ENCODE measurements at regions not wholly inside any gene's neighbourhood (a gene's known extent, or its start where the extent isn't known, plus 50 kb on each side); places are given as distances from the start of the nearest gene placed in this dataset.
A peak's percentile ranks its signal among the peaks of the same experiment; 100 is the strongest.
"Not testable (repeated sequence)": the region's sequence is repeated elsewhere in the genome, so short reads cannot be mapped to it uniquely, and the experiment has no call there.

DNA sequence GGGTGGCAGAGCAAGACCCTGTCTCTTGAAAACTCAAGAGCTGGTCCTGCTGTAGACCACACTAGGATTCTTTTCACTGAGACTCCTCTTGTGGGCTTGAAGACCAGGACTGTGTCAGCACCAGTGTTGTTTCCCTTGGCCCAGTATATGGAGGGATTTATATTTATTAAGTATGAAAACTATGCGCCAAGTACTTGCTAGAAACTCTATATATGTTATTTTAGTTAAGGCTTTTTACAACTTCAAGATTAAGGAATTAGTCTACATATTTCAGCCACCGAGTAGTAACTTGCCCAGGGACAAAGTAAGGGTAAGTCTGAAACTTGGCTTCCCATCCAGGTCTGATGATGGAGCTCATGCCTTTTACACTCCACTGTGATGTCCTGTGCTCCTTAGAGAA is 488.4 kb downstream of the PCNX1 start:
- DNase-seq (ENCODE audit: low read depth in 2 of 2) = no peak

DNA sequence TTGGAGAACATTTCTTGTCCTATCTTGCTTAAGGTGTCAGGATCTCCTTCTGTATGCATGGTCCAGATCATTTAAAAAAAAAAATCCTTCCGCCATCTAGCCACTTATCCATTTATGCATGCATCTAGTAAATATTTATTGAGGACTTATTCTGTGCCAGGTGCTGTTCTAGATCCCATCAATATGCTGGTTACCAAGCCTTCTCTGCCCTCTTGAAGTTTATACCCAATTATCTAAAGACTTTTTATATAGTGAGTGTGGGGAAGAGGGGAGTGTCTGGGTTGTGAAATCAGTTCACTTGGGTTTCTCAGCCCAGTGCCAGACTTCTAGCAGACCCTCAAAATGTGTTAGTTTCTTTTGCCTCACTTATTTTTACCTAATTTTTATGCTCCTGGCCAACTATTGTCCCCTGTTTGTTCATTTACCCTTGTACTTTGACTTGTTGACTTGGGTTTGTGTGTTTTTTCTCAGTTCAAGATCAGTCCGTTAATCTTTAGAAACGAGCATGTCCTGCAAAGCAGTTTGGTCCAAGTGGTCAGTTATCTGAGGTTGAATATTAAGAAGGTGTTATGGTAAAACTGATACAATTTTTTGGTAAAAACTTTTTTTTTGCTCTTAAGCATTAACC is 488.9 kb downstream of the PCNX1 start:
- no peak for DNase-seq (ENCODE audit: low read depth in 2 of 2)

DNA sequence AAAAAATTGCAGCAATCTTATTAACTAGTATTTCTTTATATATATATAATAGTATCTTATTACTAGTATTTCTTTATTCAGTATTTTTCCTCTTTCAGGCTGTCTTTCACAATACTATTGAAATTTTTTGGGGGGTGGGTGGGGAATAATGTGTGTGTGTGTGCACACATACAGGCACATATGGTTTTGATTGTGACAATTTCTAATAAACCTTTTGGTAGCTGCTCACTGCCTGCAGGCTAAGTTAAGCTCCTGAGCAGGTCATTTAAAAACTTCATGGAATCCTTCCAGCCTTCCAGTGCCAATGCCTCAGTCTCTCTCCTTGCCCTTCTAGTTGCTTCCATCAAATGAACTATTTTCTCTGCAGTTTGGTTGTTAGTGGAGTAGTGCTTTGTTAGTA is 490.1 kb downstream of the PCNX1 start:
- no peak for DNase-seq (ENCODE audit: low read depth in 2 of 2)

DNA sequence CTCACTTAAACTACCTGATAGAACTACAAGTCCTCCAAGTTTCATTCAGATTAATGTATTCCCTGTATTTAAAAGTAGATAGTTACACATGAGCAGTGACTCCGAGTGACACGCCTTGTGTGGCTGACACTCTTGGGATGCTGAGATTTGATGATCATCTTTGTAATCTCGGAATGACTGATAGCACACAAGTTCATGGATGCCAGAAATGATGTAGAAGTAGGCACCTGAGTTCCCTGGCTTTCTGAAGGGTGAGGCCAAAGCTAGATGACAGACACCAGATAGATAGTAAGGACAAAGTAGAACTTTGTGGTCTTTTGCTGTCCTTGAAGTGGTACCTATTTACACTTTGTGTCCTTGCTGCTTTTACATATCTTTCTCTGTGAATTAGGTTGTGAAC is 491.2 kb downstream of the PCNX1 start:
- no peak for DNase-seq (ENCODE audit: low read depth in 2 of 2)

DNA sequence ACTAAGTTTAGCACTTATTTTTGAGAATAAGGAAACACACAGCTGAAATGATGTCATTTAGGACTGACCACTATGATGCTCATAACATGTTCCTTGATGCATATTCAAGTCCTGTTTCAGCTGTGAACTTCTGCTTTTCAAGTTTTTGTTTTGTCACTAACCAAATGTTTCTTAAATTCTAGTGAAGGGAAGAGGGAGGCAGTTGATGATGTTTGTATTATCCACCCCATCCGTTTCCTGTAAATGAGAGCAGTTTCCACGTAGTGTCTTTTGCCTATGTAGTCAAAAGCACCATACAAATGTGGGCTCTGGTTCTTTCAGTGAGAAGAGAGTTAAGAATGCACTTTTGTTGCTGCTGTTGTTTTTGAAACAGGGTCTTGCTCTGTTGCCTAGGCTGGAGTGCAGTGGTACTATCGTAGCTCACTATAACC is 491.8 kb downstream of the PCNX1 start:
- no peak for DNase-seq (ENCODE audit: low read depth in 2 of 2)

DNA sequence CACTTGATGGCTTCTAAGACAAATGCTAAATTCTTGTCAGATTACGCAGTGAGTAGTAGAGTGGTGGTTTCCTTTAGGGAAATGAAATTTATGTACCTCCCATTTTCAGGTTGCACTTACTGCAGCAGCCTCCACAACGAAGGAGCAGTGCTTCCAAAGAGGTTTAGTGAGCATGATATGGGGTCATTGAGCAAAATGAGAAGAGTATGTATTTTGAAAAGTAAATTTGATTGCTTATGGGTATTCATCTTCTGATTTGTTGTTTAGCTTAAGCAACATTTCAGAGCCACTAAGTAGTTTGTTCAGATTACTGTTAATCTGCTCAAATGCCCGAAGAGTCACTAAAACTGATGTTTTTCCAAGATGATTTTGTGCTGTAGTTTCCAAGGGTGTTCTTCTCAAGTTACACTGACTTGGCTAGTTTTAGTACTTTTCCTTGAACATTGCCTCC is 493.6 kb downstream of the PCNX1 start:
- DNase-seq (ENCODE audit: low read depth in 2 of 2) = no peak

DNA sequence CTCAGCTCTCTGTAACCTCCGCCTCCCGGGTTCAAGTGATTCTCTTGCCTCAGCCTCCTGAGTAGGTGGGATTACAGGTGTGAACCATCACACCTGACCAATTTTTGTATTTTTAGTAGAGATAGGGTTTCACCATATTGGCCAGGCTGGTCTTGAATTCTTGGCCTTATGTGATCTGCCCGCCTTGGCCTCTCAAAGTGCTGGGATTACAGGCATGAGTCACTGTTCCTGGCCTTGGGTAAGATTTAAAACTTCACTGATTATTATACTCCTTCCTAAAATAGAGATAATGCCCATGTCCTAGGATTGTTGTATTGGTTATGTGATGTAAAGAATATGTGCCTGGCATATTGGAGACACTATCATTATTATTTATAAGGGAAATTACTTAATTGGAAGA is 495.2 kb downstream of the PCNX1 start:
- DNase-seq (ENCODE audit: low read depth in 2 of 2) = not testable (repeated sequence)

DNA sequence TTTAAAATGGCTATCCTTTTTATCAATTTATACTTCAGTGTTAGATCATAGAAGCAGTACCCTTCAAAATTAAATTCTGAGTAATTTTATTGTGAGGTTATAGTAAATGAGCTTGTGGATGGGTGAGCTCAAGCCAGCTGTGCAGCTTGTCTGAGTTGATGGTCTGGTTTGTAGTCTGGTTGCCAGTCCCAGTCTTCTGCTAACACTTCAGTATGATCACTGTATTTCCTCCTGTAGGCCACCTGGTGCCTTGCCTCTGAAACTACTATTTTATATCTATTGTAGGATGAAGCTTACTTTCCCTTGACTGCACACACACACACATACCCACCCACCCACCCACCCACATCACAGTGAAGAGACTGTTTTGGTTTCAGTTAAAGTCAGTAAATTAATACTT is 496.4 kb downstream of the PCNX1 start:
- peak in 1 of 2 donors; percentile 5 for DNase-seq (ENCODE audit: low read depth in 2 of 2)

DNA sequence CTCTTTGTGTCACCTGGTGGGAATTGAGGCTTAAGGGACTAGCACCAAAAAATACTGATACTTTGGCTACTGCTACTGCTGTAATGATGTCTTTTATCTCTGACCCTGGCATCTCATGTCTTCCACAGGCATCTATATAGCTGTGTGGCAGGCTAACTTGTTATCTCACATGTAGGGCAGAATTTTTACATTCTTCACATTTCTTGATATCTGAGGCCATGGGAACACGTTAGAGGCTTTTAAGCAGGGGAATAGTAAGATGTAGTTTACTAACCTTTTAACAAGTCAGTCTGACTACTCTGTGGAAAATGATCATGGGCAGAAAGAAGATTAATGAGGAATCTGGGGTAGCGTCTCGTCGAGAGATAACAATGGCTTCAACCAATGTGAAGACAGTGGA is 498.4 kb downstream of the PCNX1 start:
- DNase-seq (ENCODE audit: low read depth in 2 of 2) = no peak

DNA sequence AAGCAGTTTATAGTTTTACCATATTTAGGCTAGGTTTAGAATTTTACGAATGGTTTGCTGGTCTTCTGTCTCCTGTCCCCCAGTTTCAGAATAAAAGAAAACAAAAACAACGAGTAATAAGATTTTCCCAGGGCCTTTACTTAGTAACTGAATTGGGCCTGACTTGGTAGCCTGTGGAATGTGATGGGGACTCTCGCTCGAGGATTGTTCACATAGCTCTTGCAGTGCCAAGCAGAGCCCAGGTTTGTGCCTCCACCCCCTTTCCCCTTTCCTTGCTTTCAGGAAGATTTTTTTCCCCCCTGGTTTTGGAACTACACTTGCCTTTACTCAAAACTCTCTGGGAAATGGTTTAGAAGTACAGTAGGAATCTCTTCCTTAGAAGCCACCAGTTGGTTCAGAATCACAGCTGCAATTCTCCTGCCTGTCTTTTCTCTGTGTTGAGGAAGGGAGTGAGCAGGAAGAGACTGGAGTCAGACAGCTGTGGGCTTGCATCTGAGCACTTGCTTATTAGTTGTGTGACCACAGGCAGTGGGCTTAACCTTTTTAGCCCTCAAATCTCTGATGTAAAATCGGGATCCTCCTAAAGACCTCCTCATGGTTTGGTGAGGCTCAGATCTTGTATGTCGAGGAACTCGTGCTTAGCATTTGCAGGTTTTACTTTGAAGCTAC is 501.2 kb downstream of the PCNX1 start:
- no peak for DNase-seq (ENCODE audit: low read depth in 2 of 2)

DNA sequence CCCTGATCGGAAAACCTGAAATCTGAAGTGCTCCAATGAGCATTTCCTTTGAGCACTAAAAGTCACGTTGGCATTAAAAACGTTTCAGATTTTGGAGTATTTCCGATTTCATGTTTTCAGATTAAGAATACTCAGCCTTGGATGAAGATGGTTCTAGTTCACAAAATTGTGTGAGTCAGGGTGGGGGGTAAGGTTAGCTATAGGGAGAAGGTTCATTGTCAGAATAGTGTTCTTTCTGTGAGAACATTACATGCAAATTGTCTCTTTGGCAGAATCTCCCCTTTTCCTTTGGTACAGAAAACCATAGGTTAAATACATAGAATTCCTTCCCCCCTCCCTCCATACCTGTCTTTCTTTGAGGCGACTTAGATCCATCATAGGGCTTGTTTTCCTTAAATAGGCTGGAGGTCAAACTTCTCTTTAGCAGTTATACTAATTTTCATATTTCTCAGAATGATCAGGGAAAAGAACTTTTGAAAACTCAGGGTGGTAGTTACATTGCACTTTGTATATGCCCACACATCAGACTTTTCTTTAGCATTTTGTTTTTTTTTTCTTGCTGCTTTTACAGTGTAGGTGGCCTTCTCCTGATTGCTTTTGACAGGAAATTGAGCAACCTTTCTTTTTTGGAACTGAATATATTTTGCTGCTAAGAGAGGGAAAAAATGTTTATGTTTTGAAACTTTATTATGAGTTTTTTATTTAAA is 503.5 kb downstream of the PCNX1 start:
- DNase-seq (ENCODE audit: low read depth in 2 of 2) = no peak

DNA sequence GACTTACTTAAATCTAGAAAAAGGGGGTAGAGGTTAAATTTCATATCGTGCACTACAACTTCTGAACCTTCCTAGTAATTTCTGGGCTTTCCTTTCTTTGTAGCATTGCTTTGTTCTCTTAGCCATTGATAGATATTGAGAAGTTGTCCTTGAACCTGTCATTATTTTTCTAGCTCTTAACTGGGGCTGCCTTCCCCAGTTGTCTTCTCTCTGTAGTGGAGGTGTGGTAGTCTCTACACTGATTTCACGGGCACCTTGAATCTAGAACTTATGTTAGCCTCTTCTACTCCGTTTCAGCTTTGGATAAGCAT is 504.0 kb downstream of the PCNX1 start:
- no peak for DNase-seq (ENCODE audit: low read depth in 2 of 2)

DNA sequence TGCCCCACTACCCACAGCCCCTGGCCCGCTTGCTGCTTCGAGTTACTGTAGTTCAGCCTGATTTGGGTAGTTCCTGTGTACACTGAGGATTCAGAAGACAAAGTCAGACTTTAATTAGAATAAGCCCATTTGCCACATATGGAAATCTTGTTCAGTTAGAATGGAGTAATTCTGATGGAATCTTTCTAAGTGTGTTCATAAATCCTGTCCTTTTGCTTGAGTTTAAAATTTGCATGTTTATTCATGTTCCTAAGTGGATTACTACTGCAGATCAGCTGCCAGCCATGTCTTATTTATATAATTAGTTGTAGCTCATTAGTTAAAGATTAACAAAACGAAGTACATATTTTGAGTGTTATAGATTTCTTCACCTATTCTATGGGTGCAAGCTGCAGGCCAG is 504.5 kb downstream of the PCNX1 start:
- DNase-seq (ENCODE audit: low read depth in 2 of 2) = no peak

DNA sequence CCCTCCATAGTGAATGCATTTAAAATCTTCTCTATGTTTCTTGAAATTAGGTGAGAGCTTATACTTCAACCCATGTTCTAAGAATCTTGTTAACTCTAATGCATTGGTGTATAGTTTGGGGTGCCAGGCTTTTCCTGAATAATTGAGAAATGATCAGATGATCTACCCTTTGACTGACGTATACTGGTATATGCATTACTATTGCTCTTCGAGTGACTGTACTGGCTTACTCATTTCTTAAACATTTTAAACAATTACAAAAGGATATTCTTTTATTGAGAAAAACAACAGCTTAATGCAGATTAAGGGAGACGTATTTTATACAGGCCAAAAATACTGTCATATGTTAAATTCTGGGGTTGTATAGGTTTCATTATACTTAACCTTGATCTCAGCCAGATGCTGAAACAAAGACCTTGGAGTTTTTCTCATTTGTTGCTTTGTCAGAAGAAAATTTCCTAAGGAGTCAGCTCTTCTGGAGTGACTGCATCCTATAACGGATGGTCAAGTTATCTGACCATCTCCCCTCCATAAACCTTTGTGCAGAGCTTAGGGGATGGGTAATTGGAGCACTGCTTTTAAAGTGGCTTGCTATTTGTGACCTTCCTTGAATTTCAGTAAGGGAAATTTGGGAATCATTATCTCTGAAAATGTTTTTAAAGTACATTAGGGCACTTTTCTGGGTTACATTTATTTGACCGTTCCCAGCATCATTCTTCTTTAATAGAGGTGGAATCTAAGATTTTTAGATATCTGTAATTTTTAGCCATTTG is 507.6 kb downstream of the PCNX1 start:
- no peak for DNase-seq (ENCODE audit: low read depth in 2 of 2)

DNA sequence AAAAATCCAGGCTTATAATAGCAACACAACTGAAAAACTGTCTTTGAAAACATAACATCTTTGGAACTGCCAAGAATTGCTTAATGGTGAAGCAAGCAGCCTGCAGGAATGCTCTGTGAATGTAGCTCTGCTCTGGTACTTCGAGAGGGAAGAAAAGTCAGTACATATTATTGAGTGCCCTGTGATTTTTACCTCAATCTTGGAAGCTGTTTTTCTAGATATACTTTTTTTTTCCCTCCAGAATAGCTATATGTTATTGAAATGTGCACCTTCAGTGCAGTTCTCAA is 508.1 kb downstream of the PCNX1 start:
- DNase-seq (ENCODE audit: low read depth in 2 of 2) = no peak

DNA sequence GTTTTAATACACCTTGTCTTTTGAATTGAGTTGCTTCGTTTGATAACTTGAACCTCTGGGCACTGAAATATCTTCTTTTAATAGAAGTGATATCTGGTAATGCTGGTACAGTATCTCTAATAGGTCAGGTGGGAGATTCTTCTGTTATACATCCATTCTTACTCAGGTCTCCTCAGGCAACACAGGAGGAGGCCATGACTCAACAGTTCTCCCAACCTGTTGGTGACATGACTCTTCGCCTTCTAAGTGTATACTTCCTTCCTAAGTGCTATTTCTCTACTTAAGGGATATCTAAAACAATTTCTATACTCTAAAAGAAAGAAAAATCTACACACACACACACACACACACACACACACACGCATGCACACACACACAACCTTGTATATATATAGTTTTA is 509.1 kb downstream of the PCNX1 start:
- DNase-seq (ENCODE audit: low read depth in 2 of 2) = no peak

DNA sequence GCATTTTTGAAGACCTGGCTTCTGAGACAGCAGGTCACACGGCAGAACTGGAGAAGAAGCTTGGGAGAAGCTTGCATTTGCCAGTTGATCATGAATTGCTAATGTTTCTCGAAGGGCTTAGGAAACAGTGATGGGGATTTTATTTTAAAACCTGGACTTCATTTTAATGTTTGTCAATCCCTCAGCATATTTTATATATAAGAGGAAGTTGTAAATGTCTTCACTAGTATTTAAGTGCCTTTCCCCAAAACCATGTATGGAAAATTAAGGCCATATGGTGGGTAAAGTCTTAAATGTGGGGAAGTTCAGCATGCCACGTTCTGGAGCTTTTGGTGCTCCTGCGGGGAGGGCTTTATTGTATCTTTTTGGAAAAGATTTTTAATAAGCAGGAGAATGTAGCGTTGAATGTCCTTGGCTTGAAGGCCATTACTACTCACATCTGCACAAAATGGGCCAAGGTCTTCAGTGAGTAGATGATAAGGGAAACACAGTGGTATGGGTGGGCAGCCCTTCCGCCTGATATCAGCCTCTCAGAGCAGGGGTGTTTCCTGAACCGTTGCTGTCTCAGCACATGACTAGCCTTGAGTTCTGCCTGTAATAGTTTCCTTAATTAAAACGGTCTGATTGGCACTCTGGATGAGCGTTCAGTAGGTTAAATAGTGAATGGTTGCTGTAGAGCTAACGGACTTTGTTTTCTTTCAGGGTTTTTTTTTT is 511.4 kb downstream of the PCNX1 start:
- DNase-seq (ENCODE audit: low read depth in 2 of 2) = no peak

DNA sequence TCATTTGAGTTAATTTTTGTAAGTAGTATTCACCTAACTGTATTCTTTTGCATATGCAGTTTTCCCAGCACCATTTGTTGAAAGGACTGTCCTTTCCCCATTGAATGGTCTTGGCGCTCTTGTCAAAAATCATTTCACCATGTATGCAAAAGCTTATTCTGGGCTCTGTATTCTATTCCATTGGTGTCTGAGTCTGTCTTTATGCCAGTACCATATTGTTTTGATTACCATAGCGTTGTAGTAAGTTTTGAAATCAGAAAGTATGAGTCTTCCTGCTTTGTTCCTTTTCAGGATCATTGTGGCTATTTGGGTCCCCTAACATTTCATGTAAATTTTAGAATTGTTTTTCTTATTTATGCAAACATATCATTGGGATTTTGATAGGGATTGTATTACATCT is 508.7 kb upstream of the RGS6 start:
- DNase-seq (ENCODE audit: low read depth in 2 of 2) = no peak

DNA sequence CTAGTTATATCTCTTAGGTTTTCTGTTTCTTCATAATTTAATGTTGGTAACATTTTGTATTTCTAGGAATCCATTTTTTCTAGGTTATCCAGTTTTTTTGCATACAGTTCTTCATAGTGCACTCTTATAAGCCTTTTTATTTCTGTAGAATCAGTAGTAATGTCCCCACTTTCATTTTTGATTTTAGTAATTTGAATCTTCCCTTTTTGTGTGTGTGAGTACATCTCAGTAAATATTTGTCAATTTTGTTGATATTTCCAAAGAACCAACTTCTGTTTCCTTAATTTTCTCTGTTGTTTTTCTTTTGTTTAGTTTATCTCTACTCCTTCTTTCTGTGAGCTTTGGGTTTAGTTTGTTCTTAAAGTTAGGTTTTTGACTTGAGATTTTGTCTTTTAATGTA is 507.3 kb upstream of the RGS6 start:
- DNase-seq (ENCODE audit: low read depth in 2 of 2) = no peak

DNA sequence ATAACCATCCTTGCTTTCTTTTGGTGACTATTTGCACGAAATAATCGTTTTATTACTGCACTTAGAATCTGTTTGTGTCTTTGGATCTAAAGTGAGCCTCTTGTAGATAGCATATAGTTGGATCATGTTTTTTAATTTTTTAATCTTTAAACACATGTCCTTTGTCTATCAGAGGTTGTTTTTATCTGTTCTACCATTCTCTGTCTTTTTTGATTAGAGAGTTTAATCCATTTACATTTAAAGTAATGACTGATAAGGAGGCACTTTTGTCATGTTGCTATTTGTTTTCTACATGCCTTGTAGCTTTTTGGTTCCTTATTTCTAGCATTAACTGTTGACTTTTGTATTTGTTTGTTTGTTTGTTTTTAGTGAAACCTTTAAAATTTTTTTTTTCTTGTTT is 506.2 kb upstream of the RGS6 start:
- DNase-seq (ENCODE audit: low read depth in 2 of 2) = no peak

DNA sequence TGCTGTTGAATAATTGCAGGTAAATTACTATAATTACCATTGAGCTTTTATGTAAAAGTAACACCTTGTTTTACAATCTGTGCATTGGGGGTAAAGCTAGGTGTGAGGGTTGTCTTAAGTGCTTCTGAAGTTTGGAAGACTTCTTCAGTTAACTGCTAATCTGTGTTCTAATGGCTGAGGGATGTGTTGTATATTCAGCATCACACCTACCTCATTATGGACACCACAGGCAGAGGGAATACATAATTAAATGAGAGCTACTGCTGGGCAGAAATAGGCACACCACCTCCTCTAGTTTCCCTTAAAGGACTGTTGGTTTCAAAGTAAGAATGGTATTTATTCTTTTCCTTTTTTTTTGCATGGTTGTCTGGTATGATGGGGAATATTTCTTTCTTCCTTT is 502.3 kb upstream of the RGS6 start:
- DNase-seq (ENCODE audit: low read depth in 2 of 2) = no peak

DNA sequence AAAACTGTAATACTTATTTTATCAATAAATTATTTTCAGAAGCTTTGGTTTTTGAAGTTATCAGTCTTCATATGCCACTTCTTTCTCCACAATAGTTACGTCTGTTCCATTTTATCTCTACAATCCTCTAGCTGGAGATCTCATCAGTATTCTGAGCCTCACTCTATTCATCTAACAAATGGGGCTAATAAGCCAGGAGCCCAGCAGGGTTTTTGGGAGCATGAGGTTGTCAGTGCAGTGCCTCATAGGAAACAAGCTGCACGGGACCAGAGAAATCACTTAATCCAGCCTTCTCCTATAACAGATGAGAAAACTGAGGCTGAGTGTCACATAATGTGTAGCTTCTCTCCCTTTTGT is 501.9 kb upstream of the RGS6 start:
- DNase-seq (ENCODE audit: low read depth in 2 of 2) = no peak

Measured in stimulated activated CD8-positive, alpha-beta memory T cell treated with anti-CD3 and anti-CD28 coated beads, Interleukin-7, amount 100 ng/mL, for 4 hours (primary cell).